ENCODE measurements at regions not wholly inside any gene's neighbourhood (a gene's known extent, or its start where the extent isn't known, plus 50 kb on each side); places are given as distances from the start of the nearest gene placed in this dataset.

DNA sequence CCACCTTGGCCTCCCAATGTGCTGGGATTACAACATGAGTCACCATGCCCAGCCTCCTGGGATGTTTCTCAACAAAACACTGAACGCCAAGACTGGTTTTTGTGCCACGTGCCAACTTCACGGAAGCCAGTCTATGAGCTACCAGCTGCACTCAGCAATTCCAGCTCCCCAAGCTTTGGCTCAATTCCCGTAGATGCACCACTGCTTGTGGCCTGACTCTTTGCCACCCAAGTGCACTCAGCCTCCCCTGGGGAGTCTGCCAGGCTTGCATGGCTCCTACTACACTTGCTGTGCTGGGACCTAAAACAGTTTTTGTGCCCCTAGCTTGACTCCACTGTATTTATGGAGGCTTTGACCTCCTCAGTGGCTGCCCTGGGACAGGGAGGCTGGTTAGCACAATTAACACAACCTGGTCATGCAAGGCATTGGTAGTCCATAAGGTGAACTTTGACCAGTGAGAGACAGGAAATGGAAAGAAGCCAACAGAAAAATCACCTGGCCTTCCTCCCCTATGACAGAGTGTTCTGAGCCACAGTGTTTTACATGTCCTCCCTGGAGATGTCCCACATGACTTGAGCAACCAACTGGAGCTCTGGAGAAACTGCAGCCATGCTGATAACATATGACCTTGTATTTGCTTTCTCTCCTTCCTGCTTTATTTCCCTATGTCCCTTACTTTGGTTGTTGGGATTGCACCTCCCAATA lies 1173.1 kb downstream of the UQCRFS1 start:
- no peak for FAIRE-seq
- DNase-seq (ENCODE audit: low spot score in 2 of 2), result no peak

DNA sequence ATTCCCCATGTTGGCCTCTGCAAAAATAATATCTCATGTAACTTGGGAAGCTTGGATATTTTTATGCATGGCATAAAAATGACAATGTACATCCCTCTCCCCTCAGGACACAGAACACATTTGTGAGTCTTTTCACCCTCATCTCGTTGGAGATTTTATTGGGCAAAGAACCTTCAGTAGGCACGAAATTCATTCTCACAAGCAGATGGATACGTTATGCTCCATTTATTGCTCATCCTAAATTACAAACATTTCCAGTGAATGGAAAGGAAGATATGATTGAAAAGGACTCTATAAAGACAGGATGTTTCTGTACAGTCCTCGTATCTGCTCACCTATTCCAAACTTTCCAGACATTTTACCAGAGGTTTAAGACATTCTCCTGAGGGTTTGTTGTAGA lies 1175.8 kb downstream of the UQCRFS1 start:
- DNase-seq (ENCODE audit: low spot score in 2 of 2) (no peak), FAIRE-seq (no peak)

DNA sequence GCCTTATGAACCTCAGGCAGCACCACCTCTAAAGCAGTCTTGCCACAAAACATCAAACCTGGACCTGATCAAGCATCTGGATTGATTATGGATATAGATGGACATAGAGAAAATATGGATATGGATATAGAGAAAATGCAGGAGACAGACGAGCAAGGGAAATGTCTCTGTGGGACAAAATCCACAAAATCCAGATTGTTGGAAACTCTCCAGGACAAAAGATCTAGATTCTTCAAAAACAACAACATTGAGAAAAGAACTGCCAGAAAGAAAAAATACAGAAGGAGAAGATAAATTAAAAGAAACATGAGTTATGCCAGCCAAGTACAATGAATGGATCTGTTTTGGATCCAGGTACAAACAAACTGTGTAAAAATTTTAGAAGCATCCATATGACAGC lies 1176.5 kb downstream of the UQCRFS1 start:
- FAIRE-seq (no peak), DNase-seq (ENCODE audit: low spot score in 2 of 2) (no peak)

GRCh38 chr19:28034936-28035335 lies 1178.0 kb downstream of the UQCRFS1 start:
- no peak for DNase-seq (ENCODE audit: low spot score in 2 of 2)
- FAIRE-seq, result no peak

DNA sequence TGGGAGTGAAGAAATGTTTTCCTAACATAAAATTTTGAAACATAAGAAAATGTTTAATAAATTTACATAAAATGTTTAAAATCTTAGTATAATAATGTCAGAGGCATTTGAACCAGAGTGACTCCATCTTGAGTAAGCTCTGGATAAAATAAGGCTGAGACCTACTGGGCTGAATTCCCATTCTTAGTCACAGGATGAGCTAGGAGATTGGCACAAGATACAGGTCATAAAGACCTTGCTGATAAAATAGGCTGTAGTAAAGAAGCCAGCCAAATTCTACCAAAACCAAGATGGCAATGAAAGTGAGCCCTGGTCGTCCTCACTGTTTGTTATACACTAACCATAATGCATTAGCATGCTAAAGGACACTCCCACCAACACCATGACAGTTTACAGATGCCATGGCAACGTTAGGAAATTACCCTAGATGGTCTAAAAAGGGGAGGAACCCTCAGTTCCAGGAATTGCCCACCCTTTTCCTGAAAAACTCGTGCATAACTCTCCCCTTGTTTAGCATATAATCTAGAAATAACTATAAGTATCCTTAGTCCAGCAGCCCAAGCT lies 1184.0 kb downstream of the UQCRFS1 start:
- DNase-seq (ENCODE audit: low spot score in 2 of 2) (no peak), FAIRE-seq (no peak)

DNA sequence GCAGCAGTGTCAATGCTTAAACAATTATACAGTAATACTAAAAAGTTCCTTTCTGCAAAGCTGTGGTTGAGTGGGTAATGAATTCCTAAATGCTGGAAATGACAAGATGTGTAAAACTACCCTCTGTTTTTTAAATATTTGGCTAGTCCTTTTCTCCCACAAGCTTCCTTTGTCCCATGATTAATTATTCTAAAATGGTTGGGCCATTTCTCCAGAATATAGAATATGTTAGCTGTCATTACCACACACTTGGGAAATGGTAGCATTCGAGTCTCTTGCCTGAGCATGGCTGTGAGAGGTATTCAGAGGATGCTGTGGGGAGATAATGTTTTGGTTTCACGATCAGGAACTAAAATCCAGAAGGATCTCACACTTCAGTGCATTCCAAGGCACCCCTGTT lies 1185.8 kb downstream of the UQCRFS1 start:
- no peak for DNase-seq (ENCODE audit: low spot score in 2 of 2)
- FAIRE-seq, result no peak

GRCh38 chr19:28026636-28027035 lies 1186.3 kb downstream of the UQCRFS1 start:
- no peak for DNase-seq (ENCODE audit: low spot score in 2 of 2)
- no peak for FAIRE-seq

- no peak for FAIRE-seq
- no peak for DNase-seq (ENCODE audit: low spot score in 2 of 2)
Observed at GRCh38 chr19:28024920-28025319, 1188.0 kb downstream of the UQCRFS1 start.

- FAIRE-seq (no peak), DNase-seq (ENCODE audit: low spot score in 2 of 2) (no peak)
Observed at GRCh38 chr19:28023064-28023463, 1189.9 kb downstream of the UQCRFS1 start.

GRCh38 chr19:28022506-28022905 lies 1190.4 kb downstream of the UQCRFS1 start:
- no peak for DNase-seq (ENCODE audit: low spot score in 2 of 2)
- FAIRE-seq, result no peak

GRCh38 chr19:28021259-28022185 lies 1191.4 kb downstream of the UQCRFS1 start:
- no peak for FAIRE-seq
- no peak for DNase-seq (ENCODE audit: low spot score in 2 of 2)

DNA sequence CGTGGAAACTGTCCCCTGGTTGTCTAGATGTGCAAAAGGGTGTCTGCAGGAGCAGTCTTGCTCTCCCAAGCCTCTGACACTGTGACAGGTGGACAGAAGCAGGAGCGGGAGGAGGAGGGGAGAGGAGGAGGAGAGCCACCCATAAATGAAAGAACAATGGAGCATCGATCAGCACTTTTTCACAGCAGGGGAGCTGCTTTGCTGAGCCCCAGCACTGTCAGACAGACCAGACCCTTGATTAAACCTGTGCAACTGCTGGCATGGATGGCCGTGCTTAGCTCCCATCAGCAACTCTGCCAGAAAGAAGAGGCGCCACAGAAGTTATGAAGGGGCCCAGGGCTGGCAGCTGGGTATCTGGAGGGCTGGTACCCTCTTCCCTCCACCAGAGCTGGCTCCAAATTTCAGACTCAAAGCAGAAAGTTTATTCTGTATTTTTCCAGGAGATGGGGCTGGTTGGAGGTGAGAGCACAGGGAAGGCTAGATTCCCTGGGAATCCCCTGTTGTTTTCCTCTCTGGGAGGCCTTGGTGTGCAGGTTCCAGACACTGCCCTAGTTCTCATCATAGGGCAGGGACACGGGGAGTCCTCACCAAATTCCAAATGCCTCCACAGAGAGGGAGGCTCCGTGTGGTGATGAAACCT lies 1192.2 kb downstream of the UQCRFS1 start:
- no peak for DNase-seq (ENCODE audit: low spot score in 2 of 2)
- FAIRE-seq, result no peak

- DNase-seq (ENCODE audit: low spot score in 2 of 2), result no peak
- no peak for FAIRE-seq
Observed at GRCh38 chr19:28019901-28020300, 1193.0 kb downstream of the UQCRFS1 start.

GRCh38 chr19:28019371-28019770 lies 1193.6 kb downstream of the UQCRFS1 start:
- no peak for DNase-seq (ENCODE audit: low spot score in 2 of 2)
- no peak for FAIRE-seq

GRCh38 chr19:28018499-28018898 lies 1194.5 kb downstream of the UQCRFS1 start:
- FAIRE-seq (no peak), DNase-seq (ENCODE audit: low spot score in 2 of 2) (no peak)

DNA sequence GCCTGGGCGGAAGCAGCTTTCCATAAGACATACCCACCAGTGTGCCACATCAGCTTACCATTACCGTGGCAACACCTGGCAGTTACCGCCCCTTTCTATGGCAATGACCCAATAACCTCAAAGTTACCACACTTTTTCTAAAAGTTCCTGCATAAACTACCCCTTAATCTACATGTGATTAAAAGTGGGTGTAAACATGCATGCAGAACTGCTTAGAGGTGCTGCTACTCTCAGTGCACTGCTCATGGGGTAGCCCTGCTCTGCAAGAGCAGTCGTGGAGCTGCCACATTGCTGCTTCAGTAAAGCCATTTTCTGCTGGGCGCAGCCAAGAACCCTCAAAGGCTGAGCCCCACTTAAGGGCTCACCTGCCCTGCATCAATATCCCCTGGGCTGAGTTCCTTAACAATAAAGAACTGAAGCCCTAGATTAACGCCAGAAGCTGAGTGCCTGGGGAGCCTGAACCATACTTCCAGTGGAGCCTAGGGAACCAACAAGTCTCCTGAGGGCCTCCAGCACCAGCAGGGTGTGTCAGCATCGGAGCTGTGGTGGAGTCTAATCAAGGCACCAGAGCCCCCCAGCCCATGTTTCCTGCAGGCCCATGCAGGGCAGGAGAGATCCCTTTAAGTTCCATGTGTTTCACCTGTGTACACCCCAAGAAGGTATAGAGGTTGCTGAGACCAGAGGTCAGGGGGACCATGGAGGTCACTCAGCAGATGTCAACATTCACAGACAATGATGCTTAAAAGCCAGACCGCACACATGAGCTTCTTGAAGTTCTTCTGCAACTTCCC lies 1198.1 kb downstream of the UQCRFS1 start:
- FAIRE-seq, result no peak
- no peak for DNase-seq (ENCODE audit: low spot score in 2 of 2)

DNA sequence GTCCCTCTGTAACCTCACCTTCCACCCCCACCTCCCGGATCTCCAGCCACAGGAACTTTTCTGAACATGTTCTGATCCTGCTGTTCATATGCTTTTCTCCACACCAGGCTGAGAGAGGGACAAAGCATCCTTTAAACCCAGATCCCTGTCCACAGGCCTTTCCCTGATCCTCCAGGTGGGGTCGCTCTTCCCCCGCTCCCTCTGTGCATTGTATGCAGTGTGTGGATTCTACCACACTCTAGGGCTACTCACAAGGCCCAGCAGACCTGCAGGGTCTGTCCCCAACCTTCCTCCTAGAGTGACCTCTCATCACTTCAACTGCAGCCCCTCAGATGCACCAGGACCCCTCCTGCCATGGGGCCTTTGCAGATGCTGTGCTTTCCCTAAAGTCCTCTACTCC lies 1200.6 kb downstream of the UQCRFS1 start:
- FAIRE-seq (no peak), DNase-seq (ENCODE audit: low spot score in 2 of 2) (no peak)

GRCh38 chr19:28010656-28011055 lies 1202.3 kb downstream of the UQCRFS1 start:
- DNase-seq (ENCODE audit: low spot score in 2 of 2) (no peak), FAIRE-seq (no peak)

- no peak for FAIRE-seq
- DNase-seq (ENCODE audit: low spot score in 2 of 2), result no peak
Observed at GRCh38 chr19:28009696-28010095, 1203.3 kb downstream of the UQCRFS1 start.

- FAIRE-seq, result no peak
- DNase-seq (ENCODE audit: low spot score in 2 of 2), result no peak
Observed at GRCh38 chr19:28008695-28009094, 1204.3 kb downstream of the UQCRFS1 start.

Data from frontal cortex (tissue), 3 donors.